Adrenal gland (tissue), 9 donors: ENCODE measurements at regions not wholly inside any gene's neighbourhood (a gene's known extent, or its start where the extent isn't known, plus 50 kb on each side); places are given as distances from the start of the nearest gene placed in this dataset.

Experiments
- DNase-seq, 7 donors: peaks; one replicate each; pipeline ENCODE4 v3.0.0-alpha.2; 2019 to 2020
- H3K27ac ChIP-seq, 5 donors: fragments of 200-600 bp; sonication (generic) in 4 of 5; 1 replicate in 3 of 5; 2 replicates in 2 of 5; pipeline versions ENCODE4 v1.5.1 to v1.8.0; 2016 to 2020; ENCODE audit warnings: mild to moderate bottlenecking in 1 of 5
- H3K27me3 ChIP-seq: fragments of 200-600 bp; 2 replicates; pipeline ENCODE4 v1.8.0; 2021
- H3K36me3 ChIP-seq, 2 donors: fragments of 200-600 bp; replicated peaks in 1 of 2; 1 replicate in 1 of 2; 2 replicates in 1 of 2; pipeline versions ENCODE4 v1.5.1 to v1.8.0; 2018 to 2022
- H3K4me1 ChIP-seq, 2 donors: fragments of 200-600 bp; replicated peaks in 1 of 2; 1 replicate in 1 of 2; 2 replicates in 1 of 2; pipeline versions ENCODE4 v1.5.1 to v1.8.0; 2018 to 2021
- H3K4me3 ChIP-seq, 4 donors: fragments of 200-600 bp; sonication (generic) in 3 of 4; one replicate each; pipeline ENCODE4 v1.5.1; 2016 to 2018
- H3K9me3 ChIP-seq, 3 donors: fragments of 200-600 bp; sonication (generic) in 1 of 3; replicated peaks in 1 of 3; 1 replicate in 2 of 3; 2 replicates in 1 of 3; pipeline versions ENCODE4 v1.5.1 to v1.8.0; 2016 to 2021
- CTCF ChIP-seq, 6 experiments: fragments of 450-650 bp in 4 of 6; fragments of 200-600 bp in 2 of 6; sonication (generic) in 1 of 6; IDR thresholded peaks; 1 replicate in 5 of 6; 2 replicates in 1 of 6; pipeline versions ENCODE4 v1.5.1 to v1.8.0; 2016 to 2021; ENCODE audit warnings: antibody characterized with exemption in 6 of 6, mild to moderate bottlenecking in 2 of 6, moderate library complexity in 1 of 6
- POLR2A ChIP-seq, 2 donors: fragments of 450-650 bp; IDR thresholded peaks; one replicate each; pipeline ENCODE4 v1.6.1; 2017; ENCODE audit warnings: antibody characterized with exemption in 2 of 2, mild to moderate bottlenecking in 2 of 2, moderate library complexity in 1 of 2
- WGBS, 4 donors: extraction: QIAGEN DNeasy Blood & Tissue Kit in 2 of 4; methylation state at CpG; one replicate each; pipeline versions ENCODE4 v1.1.5 to v1.1.7; 2013 to 2017; 5-methylcytosine and 5-hydroxymethylcytosine counted together
- intact Hi-C, 2 donors: fragments of 100-400 bp; cut with DNase I; formaldehyde crosslinking; loops; one replicate each; pipeline versions ENCODE4 v1.14.1 to v1.15.0; 2022 to 2023
- donor health status: healthy with polysubstance abuse.
- donor health status: Bipolar disorder and iron deficiency.
- donor health status: DM: yes; HTN: yes; CAD: no.
- donor health status: DM: no; HTN: no; CAD: no.
- donor health status: DM: no; HTN: no; CAD: no.

GRCh38 chr2:163812926-163813520, 77.2 kb upstream of the FIGN start:
- WGBS, 4 donors = 74 to 88% (median 77%) methylated on average over 1 of the region's 1 CpG
- Histone ChIP-seq H3K36me3 (no peaks in the 10 kb centered on the region), H3K27me3 (no peaks in the 10 kb centered on the region), H3K9me3 (no peaks in the 10 kb centered on the region), H3K27ac (no peak overlapping the region), H3K4me1 (no peaks in the 10 kb centered on the region), H3K4me3 (no peak overlapping the region)
- no peak for DNase-seq
- intact Hi-C loops = no loop called here
- no peak for TF ChIP-seq CTCF (IDR thresholded peaks at IDR 0.05)

GRCh38 chr2:163808406-163808805, 72.6 kb upstream of the FIGN start:
- no peak overlapping the region for H3K4me3 ChIP-seq
- DNase-seq = no peak
- H3K9me3 ChIP-seq = no peaks in the 10 kb centered on the region
- intact Hi-C loops = no loop called here
- H3K27me3 ChIP-seq = no peaks in the 10 kb centered on the region
- H3K27ac ChIP-seq = no peak overlapping the region
- TF ChIP-seq POLR2A (IDR thresholded peaks at IDR 0.05) = no peak
- TF ChIP-seq CTCF (IDR thresholded peaks at IDR 0.05) = no peak
- H3K36me3 ChIP-seq = no peaks in the 10 kb centered on the region
- H3K4me1 ChIP-seq = no peaks in the 10 kb centered on the region
- WGBS, 4 donors = 79 to 90% (median 89%) methylated on average over 2 of the region's 2 CpGs

GRCh38 chr2:163802284-163802683, 66.5 kb upstream of the FIGN start:
- Histone ChIP-seq H3K4me3 (no peak overlapping the region), H3K36me3 (no peaks in the 10 kb centered on the region), H3K9me3 (no peaks in the 10 kb centered on the region), H3K4me1 (no peaks in the 10 kb centered on the region), H3K27me3 (no peaks in the 10 kb centered on the region), H3K27ac (no peak overlapping the region)
- DNase-seq = no peak
- intact Hi-C loops = no loop called here
- WGBS, 4 donors = 70 to 82% (median 77%) methylated on average over 3 of the region's 3 CpGs
- TF ChIP-seq POLR2A (IDR thresholded peaks at IDR 0.05) (no peak), CTCF (IDR thresholded peaks at IDR 0.05) (no peak)

- H3K36me3 ChIP-seq = no peaks in the 10 kb centered on the region
- H3K27ac ChIP-seq = no peak overlapping the region
- TF ChIP-seq POLR2A (IDR thresholded peaks at IDR 0.05) (no peak), CTCF (IDR thresholded peaks at IDR 0.05) (no peak)
- H3K27me3 ChIP-seq = no peaks in the 10 kb centered on the region
- intact Hi-C loops = no loop called here
- no peak overlapping the region for H3K4me3 ChIP-seq
- 79 to 98% (median 95%) methylated on average over 2 of the region's 2 CpGs for WGBS, 4 donors
- H3K4me1 ChIP-seq = no peaks in the 10 kb centered on the region
- no peak for DNase-seq
- no peaks in the 10 kb centered on the region for H3K9me3 ChIP-seq
Observed at GRCh38 chr2:163801486-163801885, 65.7 kb upstream of the FIGN start.
